RWPE1 (cell line): ENCODE measurements at regions not wholly inside any gene's neighbourhood (a gene's known extent, or its start where the extent isn't known, plus 50 kb on each side); places are given as distances from the start of the nearest gene placed in this dataset.

Source experiments
- CTCF ChIA-PET: fragments of 350-600 bp; sonication (Branson Sonifier 250); formaldehyde crosslinking; extraction: SDS; loops from one replicate; lab custom pipeline; 2021; lab: Yijun Ruan, JAX
- POLR2A ChIA-PET: fragments of 400-600 bp; formaldehyde crosslinking; extraction: SDS; loops from one replicate; lab custom pipeline; 2020; ENCODE audit warnings: antibody characterized with exemption; ENCODE audit not compliant: low non-redundant PET; lab: Yijun Ruan, JAX
- DNase-seq: peaks from one replicate; pipeline ENCODE4 v3.0.0; 2012; ENCODE audit warnings: low spot score
- H3K27ac ChIP-seq: fragments of 450-650 bp; 2 replicates; pipeline ENCODE4 v1.5.1; 2017
- CTCF ChIP-seq: fragments of 450-650 bp; conservative IDR thresholded peaks from 2 replicates; pipeline ENCODE4 v1.5.1; 2017; ENCODE audit warnings: low read depth, mild to moderate bottlenecking

- DNase-seq: no peak
- CTCF ChIA-PET: no interaction called here
- TF ChIP-seq CTCF: no peak
- POLR2A ChIA-PET: no interaction called here
- no peak overlapping the region for H3K27ac ChIP-seq
Measured at GRCh38 chr5:122674385-122674784, 100.5 kb upstream of the SNX2 start.

- DNase-seq: no peak
Measured at GRCh38 chr5:122680623-122681350, 94.1 kb upstream of the SNX2 start.

GRCh38 chr5:122683631-122684030, 91.2 kb upstream of the SNX2 start:
- ChIA-PET POLR2A (no interaction called here), CTCF (interaction anchor here (0.5 kb wide), 1 partner anchor 32 kb away, joined by 3 read pairs; no protein-coding TSS in a partner anchor)
- no peak overlapping the region for H3K27ac ChIP-seq
- DNase-seq: no peak
- TF ChIP-seq CTCF: no peak

More at GRCh38 chr5:122680623-122681350, 94.1 kb upstream of the SNX2 start:
- POLR2A ChIA-PET: no interaction called here
- H3K27ac ChIP-seq: no peak overlapping the region
- TF ChIP-seq CTCF: no peak
- CTCF ChIA-PET: no interaction called here

GRCh38 chr5:122690266-122690665, 84.6 kb upstream of the SNX2 start:
- ChIA-PET CTCF (no interaction called here), POLR2A (no interaction called here)
- DNase-seq: no peak
- no peak for TF ChIP-seq CTCF
- H3K27ac ChIP-seq: no peak overlapping the region

GRCh38 chr5:122691931-122692330, 82.9 kb upstream of the SNX2 start:
- CTCF ChIA-PET: interaction anchor here (0.5 to 0.6 kb wide), 3 partner anchors 23 to 660 kb away, joined by 3 to 5 read pairs (median 3); no protein-coding TSS in a partner anchor
- TF ChIP-seq CTCF: no peak

GRCh38 chr5:122693963-122694362, 80.9 kb upstream of the SNX2 start:
- no peak for DNase-seq
- H3K27ac ChIP-seq: no peak overlapping the region
- CTCF ChIA-PET: interaction anchor here (0.6 to 1.4 kb wide), 2 partner anchors 11 to 178 kb away, joined by 3 to 5 read pairs; no protein-coding TSS in a partner anchor
- TF ChIP-seq CTCF: no peak
- POLR2A ChIA-PET: no interaction called here

More at GRCh38 chr5:122691931-122692330, 82.9 kb upstream of the SNX2 start:
- DNase-seq: no peak
- POLR2A ChIA-PET: no interaction called here
- H3K27ac ChIP-seq: no peak overlapping the region
